CD4-positive, alpha-beta T cell treated with Interleukin-2 at 100 ng/mL for 4 hours (primary cell): ENCODE measurements at regions not wholly inside any gene's neighbourhood (a gene's known extent, or its start where the extent isn't known, plus 50 kb on each side); places are given as distances from the start of the nearest gene placed in this dataset.

ENCODE experiments used
- DNase-seq: peaks from one replicate; pipeline ENCODE4 v3.0.0-alpha.2; 2020; ENCODE audit warnings: low spot score

DNA sequence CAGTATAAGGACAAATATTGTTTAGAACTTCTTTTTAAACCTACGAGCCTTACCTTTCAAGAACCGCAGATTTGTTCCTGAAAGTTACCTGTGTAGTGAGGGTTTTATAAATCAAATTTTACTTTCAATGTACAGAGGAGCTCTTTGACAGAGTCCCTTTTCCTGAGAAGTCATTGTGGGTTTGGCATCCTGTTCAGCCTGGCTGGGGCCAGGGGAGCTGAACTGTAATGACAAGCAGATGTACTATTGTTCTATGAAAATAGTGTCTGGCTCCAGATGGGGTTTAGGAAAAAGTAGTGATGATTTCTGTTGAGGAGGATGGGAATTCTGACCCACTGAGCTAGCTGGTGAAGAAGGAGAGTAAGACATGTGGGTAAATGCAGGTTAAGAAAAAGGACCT, 196.2 kb upstream of the PGRMC2 start:
- DNase-seq, result no peak

DNA sequence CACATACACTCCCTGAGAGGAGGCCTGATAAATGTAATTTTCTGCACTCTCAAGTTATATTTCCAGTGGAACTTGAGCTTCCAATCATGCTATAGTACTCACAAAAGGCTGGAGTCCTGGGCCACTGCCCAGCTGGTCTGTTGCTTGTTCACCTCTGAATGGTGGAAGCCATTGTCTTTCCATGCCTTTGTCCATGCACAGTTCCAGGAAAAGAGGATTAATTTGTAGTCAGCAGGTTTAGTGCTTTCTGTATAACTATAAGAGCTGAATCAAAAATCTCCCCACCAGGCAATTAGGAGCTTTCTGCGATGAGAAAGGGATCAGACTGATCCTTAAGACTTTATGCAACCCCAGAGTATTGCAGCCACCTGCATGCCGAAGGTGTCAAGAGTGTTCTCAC, 195.4 kb upstream of the PGRMC2 start:
- DNase-seq, result no peak

DNA sequence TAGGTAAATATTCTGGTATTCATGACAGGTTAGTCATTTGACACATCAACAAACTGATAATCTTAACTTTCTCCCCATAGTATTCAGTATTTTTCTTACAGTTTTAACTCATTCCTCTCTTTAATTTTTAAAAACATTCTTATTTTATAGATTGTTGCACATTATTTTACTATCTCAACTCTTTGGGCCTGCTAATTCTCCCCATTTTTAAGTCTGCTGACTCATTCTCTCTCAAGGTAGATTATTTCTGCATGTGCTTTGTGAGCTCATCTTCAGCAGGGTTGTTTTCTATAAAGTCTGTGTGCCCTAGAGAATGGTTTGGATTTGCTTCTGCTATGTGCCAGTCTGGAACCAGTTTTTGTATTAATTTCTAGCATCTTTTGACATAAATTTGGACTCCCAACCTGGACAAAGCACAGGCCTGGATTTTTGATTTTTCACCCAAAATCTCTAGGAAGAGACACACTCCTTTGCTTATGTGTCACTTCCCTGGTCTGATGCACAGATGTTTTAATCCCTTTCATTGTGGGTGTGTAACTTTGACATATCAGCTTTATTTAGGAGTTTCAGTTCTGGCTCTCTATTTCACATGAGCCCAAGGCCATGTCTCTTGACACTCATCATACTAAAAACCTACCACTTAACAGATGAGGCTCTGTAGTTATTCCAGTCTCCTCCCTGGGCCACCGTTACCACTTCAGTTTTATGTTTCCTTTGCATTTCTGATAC, 194.3 kb upstream of the PGRMC2 start:
- DNase-seq, result no peak

DNA sequence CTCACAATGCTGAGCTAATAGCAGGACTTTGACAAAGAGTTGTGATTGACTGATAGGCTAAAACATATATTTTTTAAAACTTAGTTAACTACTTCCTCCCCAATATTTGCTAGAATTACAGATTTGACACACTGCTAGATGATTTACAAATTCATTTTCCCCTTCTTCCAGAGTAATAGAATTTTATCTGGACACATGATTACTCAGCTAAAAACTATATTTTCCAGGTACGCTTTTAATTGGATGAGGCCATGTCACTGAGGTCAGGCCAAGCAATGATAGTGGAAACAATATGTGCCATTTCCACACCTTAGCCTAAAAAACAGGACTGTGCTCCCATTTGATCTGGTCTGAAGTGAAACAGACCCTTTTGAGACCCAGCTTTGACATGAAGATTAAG, 193.3 kb upstream of the PGRMC2 start:
- DNase-seq, result no peak

DNA sequence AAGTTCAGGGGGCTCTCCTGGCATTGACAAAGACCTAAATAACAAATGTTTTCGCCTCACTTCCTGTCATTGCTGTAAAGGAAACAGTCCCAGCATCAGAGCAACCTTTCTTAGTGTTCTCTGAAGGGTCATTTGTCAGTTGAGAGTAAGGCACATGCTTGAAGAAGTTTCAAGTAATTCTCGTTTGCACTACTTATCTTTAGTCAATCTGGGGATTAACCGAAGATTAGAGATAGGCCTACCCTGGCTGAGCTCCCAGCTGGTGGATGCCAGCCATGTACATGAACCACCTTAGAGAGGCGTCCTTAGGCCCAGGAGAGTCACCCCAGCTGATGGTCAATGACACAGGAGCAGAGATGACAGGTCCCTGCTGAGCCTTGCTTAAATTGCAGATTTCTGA, 189.9 kb upstream of the PGRMC2 start:
- DNase-seq, result no peak

DNA sequence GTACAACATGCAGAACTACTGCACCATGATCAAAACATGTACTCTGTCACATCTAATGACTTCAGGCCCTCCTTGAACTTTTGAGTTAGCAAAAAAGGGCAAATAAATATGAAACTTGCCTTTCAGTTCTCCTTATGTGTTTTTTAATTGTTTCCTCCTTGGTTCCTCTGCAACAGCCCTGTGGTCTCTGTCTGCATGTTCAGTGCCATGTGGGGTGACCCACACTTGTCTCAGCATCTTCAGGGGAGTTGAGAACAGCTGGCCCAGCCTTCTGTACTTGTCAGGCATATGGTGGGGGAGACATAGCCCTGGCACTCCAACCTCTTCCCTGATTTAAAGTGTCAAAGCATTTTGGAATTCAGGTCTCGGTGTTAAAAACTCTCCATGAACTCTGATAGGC, 188.0 kb upstream of the PGRMC2 start:
- no peak for DNase-seq

DNA sequence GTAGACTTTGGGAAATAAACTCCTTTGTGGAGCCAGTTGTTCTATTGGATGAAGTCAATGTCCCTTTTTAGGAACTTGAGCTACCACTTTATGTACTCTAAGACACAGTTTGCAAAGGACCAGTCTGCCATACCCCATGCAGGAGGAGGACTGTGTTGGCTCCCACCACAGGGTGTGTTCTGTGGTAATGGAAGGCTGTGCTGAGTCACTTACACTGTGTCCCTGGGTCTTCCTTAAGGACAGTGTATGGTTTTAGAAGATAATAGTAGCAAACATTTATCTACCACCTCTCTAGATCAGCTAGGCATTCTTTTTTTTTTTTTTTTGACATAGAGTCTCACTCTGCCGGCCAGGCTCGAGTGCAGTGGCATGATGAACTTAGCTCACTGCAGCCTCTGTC, 184.0 kb upstream of the PGRMC2 start:
- no peak for DNase-seq

DNA sequence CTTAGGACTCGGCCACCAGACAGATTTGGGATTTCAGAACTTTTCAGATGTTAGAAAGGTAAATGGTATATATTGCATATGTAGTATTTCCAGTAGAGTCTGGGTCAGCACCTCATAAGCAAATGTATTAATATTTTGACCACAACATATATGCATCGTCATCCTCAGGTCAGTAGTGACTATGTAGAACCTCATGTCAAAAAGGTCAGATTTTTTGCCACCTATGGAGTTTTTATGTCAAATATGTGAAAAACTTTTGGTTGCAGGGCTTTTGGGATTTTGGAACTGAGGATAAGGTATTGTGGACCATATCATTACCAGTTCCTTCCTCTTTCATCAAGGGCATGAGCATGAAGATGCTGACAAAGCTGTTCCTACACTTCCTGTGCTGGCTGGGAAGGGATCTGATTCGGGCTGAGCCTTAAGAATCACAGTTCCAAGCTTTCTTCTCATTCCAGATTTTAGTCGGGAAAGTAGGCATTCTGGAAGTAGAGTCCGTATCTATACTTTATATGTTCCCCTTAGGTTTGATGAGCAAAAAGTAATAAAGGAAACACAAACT, 183.0 kb upstream of the PGRMC2 start:
- DNase-seq, result no peak

DNA sequence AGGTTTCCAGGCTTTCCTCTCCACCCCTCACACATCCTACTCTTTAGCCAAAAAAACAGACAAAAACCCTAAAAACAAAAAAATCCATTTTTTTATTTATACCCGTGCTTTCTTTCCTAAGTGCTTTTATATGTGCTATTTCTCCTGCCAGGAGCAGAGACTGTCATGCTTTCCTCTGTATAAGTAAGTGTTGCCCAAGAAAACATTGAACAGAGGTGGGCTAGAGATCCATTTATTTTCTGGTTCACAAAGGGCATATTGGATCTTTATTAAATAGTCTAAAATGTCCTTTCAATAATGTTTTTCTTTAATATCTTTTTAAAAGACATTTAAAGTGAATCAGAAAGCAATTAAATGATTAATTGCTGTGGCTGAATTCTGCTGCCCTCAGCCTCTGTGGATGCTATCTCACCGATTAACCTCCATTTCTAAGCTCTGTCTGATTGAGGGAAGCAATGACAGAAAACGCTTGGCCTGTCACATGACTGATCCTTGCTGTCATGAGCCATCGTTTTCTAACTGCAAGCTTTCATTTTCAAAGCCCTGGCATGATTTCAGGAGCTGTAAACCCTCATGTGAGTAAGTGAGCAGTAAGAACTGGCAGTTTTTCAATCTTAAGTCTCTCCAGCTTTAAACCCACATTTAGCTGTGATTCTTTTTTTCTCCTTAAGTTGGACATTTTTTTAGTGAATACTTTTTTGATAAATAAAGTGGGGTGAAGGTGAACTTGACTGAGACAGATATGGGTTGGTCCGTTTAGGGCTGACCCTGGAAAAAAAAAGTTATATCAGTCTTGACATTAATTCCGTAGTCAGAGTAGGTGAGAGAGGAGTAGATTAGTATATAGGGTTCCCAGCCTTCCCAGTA, 180.7 kb upstream of the PGRMC2 start:
- DNase-seq, result no peak

DNA sequence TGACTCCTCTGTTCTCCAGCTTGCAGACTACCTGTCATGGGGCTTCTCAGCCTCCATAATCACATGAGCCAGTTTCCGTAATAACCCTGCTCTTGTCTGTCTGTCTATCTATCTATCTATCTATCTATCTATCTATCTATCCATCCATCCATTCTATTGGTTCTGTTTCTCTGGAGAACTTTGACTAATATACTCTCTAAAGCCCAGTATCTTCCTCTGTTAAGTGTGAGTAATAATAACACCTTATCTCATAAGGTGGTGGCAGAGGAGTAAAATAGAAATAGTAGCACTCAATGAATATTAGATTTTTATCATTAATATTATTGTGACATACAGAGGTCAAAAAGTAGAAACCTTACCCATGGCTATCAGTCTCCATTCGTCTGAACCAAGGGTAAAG, 177.9 kb upstream of the PGRMC2 start:
- DNase-seq, result no peak

DNA sequence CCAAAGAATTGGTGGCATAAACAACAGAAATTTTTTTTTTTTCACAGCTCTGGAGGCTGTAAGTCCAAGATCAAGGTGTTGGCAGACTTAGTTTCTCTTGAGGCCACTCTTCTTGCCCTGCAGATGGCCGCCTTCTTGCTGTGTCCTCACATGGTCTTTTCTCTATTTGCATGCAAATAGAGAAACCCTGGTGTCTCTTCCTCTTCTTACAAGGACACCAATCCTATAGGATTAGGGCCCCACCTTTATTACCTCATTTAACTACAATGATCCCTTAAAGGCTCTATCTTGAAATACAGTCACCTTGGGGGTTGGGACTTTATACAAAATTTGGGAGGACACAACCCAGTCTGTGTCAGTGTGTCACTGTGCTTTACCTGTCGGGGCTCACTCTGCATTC, 175.4 kb upstream of the PGRMC2 start:
- DNase-seq, result no peak

DNA sequence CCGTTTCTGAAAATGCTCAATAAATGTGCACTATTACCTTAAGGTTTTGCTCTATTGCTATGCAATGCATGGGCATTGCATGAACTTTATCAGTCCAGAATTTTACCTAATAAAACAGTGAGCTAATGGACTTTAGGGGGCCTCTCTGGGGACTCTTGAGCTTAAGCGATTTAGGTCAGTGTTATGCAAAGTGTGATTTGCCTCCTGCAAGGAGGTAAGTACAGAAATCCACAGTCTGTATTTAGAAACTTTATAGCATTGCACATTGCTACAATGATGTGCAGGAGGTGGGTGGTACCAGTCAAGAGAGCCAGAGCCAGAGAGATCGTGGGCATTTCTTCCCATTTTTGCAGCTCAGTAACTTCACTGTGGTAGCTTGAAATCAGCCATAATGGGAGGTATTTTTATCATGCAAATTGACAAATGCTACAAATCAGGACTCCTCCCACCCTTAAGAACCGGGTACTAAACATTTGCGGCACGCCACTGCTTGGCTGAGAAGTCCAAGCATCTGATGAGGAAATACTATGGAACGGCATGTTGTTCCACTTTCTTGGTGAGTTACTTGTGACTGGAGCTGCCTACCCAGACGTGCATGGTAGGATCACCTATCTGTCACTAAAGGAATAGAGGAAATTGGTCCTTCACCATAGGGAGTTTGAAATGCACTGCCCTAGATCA, 174.6 kb upstream of the PGRMC2 start:
- no peak for DNase-seq

DNA sequence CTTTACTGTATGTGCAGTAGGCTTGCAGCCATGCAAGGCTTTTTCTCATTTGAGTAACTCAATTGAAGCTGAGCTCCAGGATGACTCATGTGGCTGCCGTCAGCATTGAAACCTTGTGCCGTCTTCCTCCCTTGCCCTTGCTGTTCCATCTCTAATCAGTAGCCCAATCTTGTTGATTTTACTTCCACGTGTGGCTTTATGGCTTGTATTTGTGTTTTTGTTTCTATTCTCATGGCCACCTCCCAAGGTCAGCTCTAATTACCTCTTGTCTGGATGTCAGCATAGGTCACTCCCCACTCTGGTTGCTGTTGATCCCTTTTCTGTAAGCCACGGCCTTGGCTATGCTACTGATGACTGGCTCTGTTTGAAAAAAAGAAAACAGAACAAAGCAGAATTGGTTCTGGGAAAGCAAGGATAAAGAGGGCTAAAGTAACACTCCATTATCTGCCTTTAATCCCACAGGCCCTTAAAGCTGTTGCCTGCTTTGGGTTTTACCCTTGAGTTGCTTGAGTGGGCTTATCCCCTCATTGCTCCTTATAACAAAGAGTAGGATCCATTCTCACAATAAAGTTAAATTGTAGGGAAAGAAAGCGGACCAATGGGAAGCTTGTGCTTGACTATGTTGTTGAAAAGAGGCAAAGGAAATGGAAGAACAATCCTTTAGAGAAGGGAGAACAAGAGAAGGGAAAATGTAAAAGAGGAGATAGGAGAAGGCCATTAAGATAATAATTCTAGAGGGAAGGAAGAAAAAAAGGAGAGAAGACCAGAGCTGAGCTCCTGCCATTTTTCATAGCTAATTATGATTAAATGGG, 173.9 kb upstream of the PGRMC2 start:
- no peak for DNase-seq

DNA sequence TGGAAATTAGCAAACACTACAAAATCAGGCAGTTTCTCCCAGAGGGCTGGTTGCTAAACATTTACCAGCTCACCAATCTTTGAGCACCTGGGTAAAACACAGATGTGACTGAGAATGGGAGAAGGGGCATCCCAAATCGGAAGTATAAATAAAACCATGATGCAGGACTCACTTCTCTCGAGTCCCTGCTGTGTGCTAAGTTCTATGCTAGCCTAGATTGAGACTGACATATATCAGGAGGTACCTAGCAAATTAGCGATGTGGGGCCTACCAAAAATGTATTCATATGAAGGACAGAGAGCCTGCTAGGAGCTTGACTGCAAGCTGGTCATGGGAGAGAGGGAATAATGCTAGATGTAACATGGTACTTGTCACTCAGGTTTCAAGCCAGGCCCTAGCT, 171.9 kb upstream of the PGRMC2 start:
- DNase-seq, result no peak

DNA sequence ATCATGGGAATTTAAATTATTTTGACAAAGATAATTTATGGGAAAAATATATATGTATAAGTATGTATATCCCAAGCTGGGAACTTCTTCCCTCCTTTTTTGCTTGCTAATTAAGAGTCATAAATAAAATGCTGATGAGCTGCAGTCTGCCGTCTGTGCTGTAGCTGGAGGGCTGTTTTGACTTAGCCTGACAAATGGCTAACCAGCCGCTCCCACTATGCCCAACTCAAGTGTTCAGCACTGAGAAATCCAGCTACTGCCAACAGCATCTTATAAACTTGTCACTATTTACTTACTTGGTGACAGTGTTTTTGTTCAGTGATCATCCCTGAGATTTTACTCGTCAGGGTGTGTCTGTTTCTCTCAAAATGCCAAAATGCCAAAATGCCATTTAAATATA, 171.2 kb upstream of the PGRMC2 start:
- DNase-seq, result no peak

DNA sequence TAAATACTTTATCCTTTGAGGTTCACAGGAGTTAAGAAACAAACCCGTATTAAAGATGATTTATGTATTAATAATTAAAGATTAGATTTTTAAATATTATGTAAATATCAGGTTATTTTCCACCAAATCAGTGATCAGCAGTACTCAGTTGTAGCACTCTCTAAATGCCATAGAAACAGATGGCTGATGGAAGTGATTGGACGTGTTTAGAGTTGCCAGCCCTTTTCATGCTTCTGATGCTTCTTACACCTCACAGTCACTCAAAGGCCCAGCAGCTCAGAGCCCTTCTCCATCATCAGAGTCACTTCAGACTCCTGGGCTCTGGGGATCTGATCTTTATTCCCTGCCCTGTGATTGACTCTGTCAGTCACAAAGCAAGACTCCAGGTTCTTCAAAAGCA, 170.1 kb upstream of the PGRMC2 start:
- no peak for DNase-seq

DNA sequence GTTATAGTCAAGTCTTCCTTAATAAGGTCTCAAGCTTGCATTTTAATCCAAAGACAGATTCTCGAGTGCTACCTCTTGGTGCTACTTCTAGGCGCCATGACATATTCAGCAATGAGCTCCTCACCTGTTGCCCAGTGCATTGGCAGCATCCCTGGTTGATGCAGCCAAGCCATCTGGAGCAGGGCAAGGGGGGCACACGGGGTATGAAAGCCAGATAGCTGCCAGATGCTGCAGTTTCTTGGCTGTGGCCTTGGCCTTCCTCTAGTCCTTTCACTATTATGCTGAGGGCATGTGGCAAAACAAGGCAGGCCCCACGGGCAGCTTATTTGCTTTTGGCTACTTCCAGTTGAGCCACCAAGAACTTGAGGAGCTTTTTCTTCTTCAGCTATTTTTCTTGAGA, 168.6 kb upstream of the PGRMC2 start:
- DNase-seq, result no peak

DNA sequence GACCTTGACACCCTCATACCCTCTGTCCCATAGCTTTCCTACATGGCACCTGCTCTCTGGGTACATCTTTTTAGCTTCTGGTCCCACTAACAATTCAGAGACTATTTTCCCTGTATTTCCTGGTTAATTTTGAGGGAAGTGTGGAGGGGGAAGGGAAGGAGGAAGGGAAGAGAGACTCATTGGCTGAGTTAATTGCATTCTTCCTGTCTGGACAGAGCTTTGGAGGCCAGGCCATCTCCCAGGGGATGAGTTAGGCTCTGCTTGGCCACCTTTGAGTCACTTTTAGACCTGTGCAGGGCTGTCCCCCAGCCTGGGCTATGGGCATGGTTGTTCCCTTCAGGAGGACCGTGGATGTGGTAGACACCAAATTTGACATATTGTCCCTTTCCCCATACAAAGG, 167.9 kb upstream of the PGRMC2 start:
- DNase-seq, result no peak

DNA sequence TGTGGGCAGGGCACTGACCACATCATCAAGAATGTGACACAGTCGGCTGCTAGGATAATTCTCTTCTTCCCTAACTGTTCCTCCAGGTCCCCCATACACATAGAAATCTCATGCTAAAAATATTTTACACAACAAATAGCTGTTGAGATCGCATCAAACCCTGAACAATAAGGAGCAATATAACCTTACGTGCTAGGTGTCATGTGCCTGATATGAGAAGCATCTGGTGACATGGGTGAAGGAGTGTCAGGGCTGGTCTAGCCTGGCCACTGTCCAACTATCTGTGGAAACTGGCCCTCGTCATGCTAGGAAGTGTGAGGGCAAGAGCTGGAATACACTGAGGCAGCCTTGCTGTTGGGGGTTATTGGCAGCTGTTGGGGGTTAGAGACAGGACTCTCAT, 167.3 kb upstream of the PGRMC2 start:
- DNase-seq, result no peak

DNA sequence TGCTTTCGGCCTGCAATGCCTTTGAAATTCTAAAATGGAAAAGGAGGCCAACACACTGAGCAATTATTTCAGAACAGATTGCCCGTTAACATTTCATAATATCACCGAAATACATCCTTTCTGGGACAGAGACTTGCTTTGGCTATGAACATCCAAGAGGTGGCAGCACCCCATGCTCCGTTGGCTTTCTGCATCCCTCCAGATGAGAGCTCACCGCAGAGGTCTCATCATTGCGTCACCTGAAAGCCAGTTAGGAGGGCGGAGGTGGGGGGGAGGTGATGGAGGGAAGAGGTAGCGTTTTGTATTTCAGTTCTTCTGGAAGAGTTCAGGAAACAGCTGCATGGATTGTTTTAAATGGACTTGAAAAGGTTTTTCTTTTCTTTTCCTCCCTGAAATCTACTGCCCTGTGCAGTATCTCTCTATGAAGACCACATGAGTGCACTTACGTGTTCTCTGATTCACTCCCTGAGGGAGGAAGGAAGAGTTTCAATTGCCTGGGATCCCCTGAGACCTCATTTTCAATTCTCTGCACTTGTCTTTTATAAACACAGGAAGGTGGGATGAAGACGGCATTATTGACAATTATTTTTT, 166.8 kb upstream of the PGRMC2 start:
- peak; percentile 42 for DNase-seq

DNA sequence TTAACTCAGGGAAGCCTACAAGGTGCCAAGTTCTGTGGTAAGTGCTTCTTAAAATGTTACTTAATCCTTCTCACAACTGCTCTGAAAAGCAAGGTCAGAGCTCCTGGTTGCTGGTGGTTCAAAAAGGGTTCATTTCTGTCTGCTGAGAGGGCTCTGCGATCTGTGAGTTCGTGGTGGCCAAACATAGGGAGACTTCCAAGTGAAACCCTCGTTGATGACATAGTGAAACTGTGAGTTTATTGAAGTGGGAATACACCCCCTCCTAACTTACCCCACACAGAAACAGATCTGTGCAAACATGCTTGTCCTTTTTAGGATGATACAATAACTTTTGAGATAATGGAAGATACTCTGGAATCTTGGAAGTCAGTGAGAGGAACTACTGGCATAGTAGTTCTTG, 164.8 kb upstream of the PGRMC2 start:
- DNase-seq, result no peak
